Right lobe of liver (tissue), 6 donors: ENCODE measurements at regions not wholly inside any gene's neighbourhood (a gene's known extent, or its start where the extent isn't known, plus 50 kb on each side); places are given as distances from the start of the nearest gene placed in this dataset.

Experiments used
- ATAC-seq, 4 donors: fragments of 200-7000 bp; cut with Tn5 transposase; one replicate each; pipeline ENCODE4 v1.9.1; 2020; ENCODE audit warnings: mild to moderate bottlenecking in 4 of 4, moderate library complexity in 4 of 4
- DNase-seq, 3 donors: peaks; one replicate each; pipeline ENCODE4 v3.0.0-alpha.2; 2020
- H3K27ac ChIP-seq, 3 donors: fragments of 200-600 bp; one replicate each; pipeline ENCODE4 v1.8.0; 2022
- H3K27me3 ChIP-seq, 2 donors: fragments of 200-600 bp; one replicate each; pipeline ENCODE4 v1.8.0; 2022
- H3K36me3 ChIP-seq, 4 donors: fragments of 200-600 bp; sonication (generic) in 1 of 4; one replicate each; pipeline versions ENCODE4 v1.5.1 to v1.8.0; 2017 to 2022; ENCODE audit warnings: control low read depth in 1 of 4
- H3K4me1 ChIP-seq, 4 donors: fragments of 200-600 bp; sonication (generic) in 1 of 4; one replicate each; pipeline versions ENCODE4 v1.5.1 to v1.8.0; 2017 to 2022; ENCODE audit warnings: control low read depth in 1 of 4
- H3K4me3 ChIP-seq, 3 donors: fragments of 200-600 bp; one replicate each; pipeline ENCODE4 v1.8.0; 2022
- H3K9me3 ChIP-seq, 4 donors: fragments of 200-600 bp; sonication (generic) in 1 of 4; one replicate each; pipeline versions ENCODE4 v1.5.1 to v1.8.0; 2017 to 2022; ENCODE audit warnings: control low read depth in 1 of 4
- CTCF ChIP-seq, 4 donors: fragments of 200-600 bp in 3 of 4; fragments of 450-650 bp in 1 of 4; IDR thresholded peaks; one replicate each; pipeline versions ENCODE4 v1.5.1 to v1.8.0; 2016 to 2022; ENCODE audit warnings: antibody characterized with exemption in 4 of 4, mild to moderate bottlenecking in 2 of 4
- POLR2A ChIP-seq: fragments of 450-650 bp; IDR thresholded peaks from one replicate; pipeline ENCODE4 v1.6.1; 2017; ENCODE audit warnings: antibody characterized with exemption, mild to moderate bottlenecking
- WGBS: methylation state at CpG from one replicate; pipeline ENCODE4 v1.1.6; 2018; ENCODE audit warnings: low coverage, low lambda C conversion rate; ENCODE audit not compliant: insufficient coverage; ENCODE audit errors: missing lambda C conversion rate; 5-methylcytosine and 5-hydroxymethylcytosine counted together
- intact Hi-C, 2 donors: fragments of 100-400 bp; cut with DNase I; formaldehyde crosslinking; loops; one replicate each; pipeline versions ENCODE4 v1.11.2 to v1.14.1; 2022
- donor health status: DM: no; HTN: yes; CAD: no.
- donor health status: DM: no; HTN: no; CAD: no.
- donor health status: DM: no; HTN: no; CAD: no.
- donor health status: DM: no; HTN: yes; CAD: no.
- donor health status: DM: no; HTN: yes; CAD: no.

GRCh38 chr4:151887031-151887815 is 126.4 kb upstream of the GATB start:
- no peaks in the 10 kb centered on the region for H3K36me3 ChIP-seq
- DNase-seq, result no peak
- no peaks in the 10 kb centered on the region for H3K9me3 ChIP-seq
- intact Hi-C loops, result no loop called here
- H3K4me1 ChIP-seq, result no peaks in the 10 kb centered on the region
- H3K4me3 ChIP-seq, result no peak overlapping the region
- no peaks in the 10 kb centered on the region for H3K27me3 ChIP-seq
- peak in 3 of 4 donors; percentile 35 to 64 (median 45) for ATAC-seq
- no peak for TF ChIP-seq CTCF (IDR thresholded peaks at IDR 0.05)
- no peak for TF ChIP-seq POLR2A
- 52% methylated on average over 6 of the region's 9 CpGs for WGBS
- H3K27ac ChIP-seq, result no peak overlapping the region

GRCh38 chr4:151885123-151885522 is 124.3 kb upstream of the GATB start:
- no peaks in the 10 kb centered on the region for H3K9me3 ChIP-seq
- no peak overlapping the region for H3K4me3 ChIP-seq
- no peaks in the 10 kb centered on the region for H3K4me1 ChIP-seq
- no peak for DNase-seq
- no peak overlapping the region for H3K27ac ChIP-seq
- intact Hi-C loops, result no loop called here
- WGBS, result 69% methylated on average over 4 of the region's 5 CpGs
- no peak for TF ChIP-seq POLR2A
- TF ChIP-seq CTCF (IDR thresholded peaks at IDR 0.05), result no peak
- H3K27me3 ChIP-seq, result no peaks in the 10 kb centered on the region
- ATAC-seq, result no peak
- no peaks in the 10 kb centered on the region for H3K36me3 ChIP-seq

- intact Hi-C loops, result no loop called here
- Histone ChIP-seq H3K4me1 (no peaks in the 10 kb centered on the region), H3K27ac (no peak overlapping the region), H3K36me3 (no peaks in the 10 kb centered on the region), H3K4me3 (no peak overlapping the region), H3K27me3 (no peaks in the 10 kb centered on the region), H3K9me3 (no peaks in the 10 kb centered on the region)
- no peak for TF ChIP-seq CTCF (IDR thresholded peaks at IDR 0.05)
- TF ChIP-seq POLR2A, result no peak
- DNase-seq, result no peak
- no peak for ATAC-seq
- WGBS, result 76% methylated on average over 4 of the region's 4 CpGs
Observed at GRCh38 chr4:151883747-151884146, 122.9 kb upstream of the GATB start.

- H3K27me3 ChIP-seq, result no peaks in the 10 kb centered on the region
- H3K4me1 ChIP-seq, result no peaks in the 10 kb centered on the region
- intact Hi-C loops, result no loop called here
- no peak for TF ChIP-seq CTCF (IDR thresholded peaks at IDR 0.05)
- no peak for TF ChIP-seq POLR2A
- no peak for ATAC-seq
- H3K27ac ChIP-seq, result no peak overlapping the region
- 53% methylated on average over 9 of the region's 9 CpGs for WGBS
- H3K4me3 ChIP-seq, result no peak overlapping the region
- DNase-seq, result no peak
- no peaks in the 10 kb centered on the region for H3K9me3 ChIP-seq
- H3K36me3 ChIP-seq, result no peaks in the 10 kb centered on the region
Observed at GRCh38 chr4:151882072-151882803, 121.4 kb upstream of the GATB start.
